WTC11 (cell line): ENCODE measurements at regions not wholly inside any gene's neighbourhood (a gene's known extent, or its start where the extent isn't known, plus 50 kb on each side); places are given as distances from the start of the nearest gene placed in this dataset.

ENCODE experiments used
- ATAC-seq: fragments of 200-7000 bp; cut with Tn5 transposase; 2 replicates; pipeline ENCODE4 v1.10.0; 2021; ENCODE audit warnings: mild to moderate bottlenecking, moderate library complexity
- CTCF ChIA-PET: fragments of 300-600 bp; sonication (Branson Sonifier 250); formaldehyde crosslinking; loops from one replicate; lab custom pipeline; 2021; ENCODE audit warnings: antibody characterized with exemption; lab: Charles Lee
- POLR2A ChIA-PET: fragments of 350-600 bp; sonication (Branson Sonifier 250); formaldehyde crosslinking; loops from one replicate; lab custom pipeline; 2021; ENCODE audit warnings: antibody characterized with exemption; lab: Charles Lee
- DNase-seq: peaks from one replicate; pipeline ENCODE4 v3.0.0; 2021; ENCODE audit warnings: low spot score
- H3K27ac Mint-ChIP-seq: 2 replicates; pipeline ENCODE4 v1.8.0; 2021; ENCODE audit warnings: mixed read lengths
- H3K27me3 Mint-ChIP-seq: 2 replicates; pipeline ENCODE4 v1.8.0; 2021; ENCODE audit warnings: low read depth, mild to moderate bottlenecking, moderate library complexity, mixed read lengths
- H3K36me3 Mint-ChIP-seq: 2 replicates; pipeline ENCODE4 v1.8.0; 2021; ENCODE audit warnings: mixed read lengths
- H3K4me1 Mint-ChIP-seq: 2 replicates; pipeline ENCODE4 v1.8.0; 2022; ENCODE audit warnings: mixed read lengths
- H3K4me3 Mint-ChIP-seq: 2 replicates; pipeline ENCODE4 v1.8.0; 2021; ENCODE audit warnings: mild to moderate bottlenecking, moderate library complexity, mixed read lengths
- H3K9me3 Mint-ChIP-seq: 2 replicates; pipeline ENCODE4 v1.8.0; 2021; ENCODE audit warnings: mixed read lengths
- FOXK1 ChIP-seq: sonication (generic); formaldehyde crosslinking; IDR thresholded peaks from 2 replicates; pipeline ENCODE4 v1.8.0; 2022; ENCODE audit warnings: mild to moderate bottlenecking, moderate library complexity, missing genetic modification reagents
- IRF2 ChIP-seq: sonication (generic); formaldehyde crosslinking; IDR thresholded peaks from 2 replicates; pipeline ENCODE4 v1.8.0; 2022; ENCODE audit warnings: low read depth, missing genetic modification reagents, borderline replicate concordance
- NFATC4 ChIP-seq: fragments of 250-450 bp; sonication (Bioruptor Pico); IDR thresholded peaks from 2 replicates; pipeline ENCODE4 v1.9.0; 2021; ENCODE audit warnings: mild to moderate bottlenecking
- NFYB ChIP-seq: sonication (generic); formaldehyde crosslinking; conservative IDR thresholded peaks from 2 replicates; pipeline ENCODE4 v1.8.0; 2022; ENCODE audit warnings: low read depth, missing genetic modification reagents
- NR1H2 ChIP-seq: sonication (generic); formaldehyde crosslinking; IDR thresholded peaks from 2 replicates; pipeline ENCODE4 v1.9.0; 2021; ENCODE audit warnings: mild to moderate bottlenecking, moderate library complexity, missing genetic modification reagents
- OVOL2 ChIP-seq: fragments of 250-450 bp; sonication (Bioruptor Pico); IDR thresholded peaks from 2 replicates; pipeline ENCODE4 v1.9.0; 2021; ENCODE audit warnings: mild to moderate bottlenecking, borderline replicate concordance
- RORB ChIP-seq: fragments of 250-450 bp; sonication (Bioruptor Pico); IDR thresholded peaks from 2 replicates; pipeline ENCODE4 v1.9.0; 2021; ENCODE audit warnings: mild to moderate bottlenecking
- SMAD4 ChIP-seq: sonication (generic); formaldehyde crosslinking; IDR thresholded peaks from 2 replicates; pipeline ENCODE4 v1.8.0; 2022; ENCODE audit warnings: mild to moderate bottlenecking, missing genetic modification reagents
- ZBTB21 ChIP-seq: sonication (generic); formaldehyde crosslinking; IDR thresholded peaks from 2 replicates; pipeline ENCODE4 v1.8.1; 2023; ENCODE audit warnings: mild to moderate bottlenecking, missing genetic modification reagents, borderline replicate concordance
- ZNF121 ChIP-seq: sonication (generic); formaldehyde crosslinking; IDR thresholded peaks from 2 replicates; pipeline ENCODE4 v1.8.0; 2023; ENCODE audit warnings: missing genetic modification reagents
- ZNF219 ChIP-seq: sonication (generic); formaldehyde crosslinking; IDR thresholded peaks from 2 replicates; pipeline ENCODE4 v1.8.0; 2023; ENCODE audit warnings: missing genetic modification reagents, mild to moderate bottlenecking, borderline replicate concordance
- TF ChIP-seq, protein P1 (sequence below): fragments of 200-600 bp; IDR thresholded peaks from 2 replicates; pipeline ENCODE4 v1.8.0; 2022; ENCODE audit warnings: antibody characterized with exemption
- TF ChIP-seq, protein P2 (sequence below): sonication (generic); formaldehyde crosslinking; IDR thresholded peaks from 2 replicates; pipeline ENCODE4 v1.8.1; 2022; ENCODE audit warnings: missing genetic modification reagents, borderline replicate concordance
- TF ChIP-seq, protein P3 (sequence below): fragments of 250-450 bp; sonication (Bioruptor Pico); IDR thresholded peaks from 2 replicates; pipeline ENCODE4 v1.9.0; 2021; ENCODE audit warnings: moderate library complexity, mild to moderate bottlenecking, inconsistent platforms, borderline replicate concordance
- TF ChIP-seq, protein P4 (sequence below): sonication (generic); formaldehyde crosslinking; IDR thresholded peaks from 2 replicates; pipeline ENCODE4 v1.8.1; 2023; ENCODE audit warnings: mild to moderate bottlenecking, missing genetic modification reagents
- TF ChIP-seq, protein P5 (sequence below): sonication (generic); formaldehyde crosslinking; IDR thresholded peaks from 2 replicates; pipeline ENCODE4 v1.8.0; 2022; ENCODE audit warnings: mild to moderate bottlenecking, missing genetic modification reagents
- TF ChIP-seq, protein P6 (sequence below): sonication (generic); formaldehyde crosslinking; conservative IDR thresholded peaks from 2 replicates; pipeline ENCODE4 v1.8.1; 2023; ENCODE audit warnings: mild to moderate bottlenecking, low read depth, missing genetic modification reagents, moderate library complexity
- TF ChIP-seq, protein P7 (sequence below): sonication (generic); formaldehyde crosslinking; IDR thresholded peaks from 2 replicates; pipeline ENCODE4 v1.8.0; 2022; ENCODE audit warnings: mild to moderate bottlenecking, missing genetic modification reagents
- TF ChIP-seq, protein P8 (sequence below): fragments of 250-450 bp; sonication (Bioruptor Pico); conservative IDR thresholded peaks from 2 replicates; pipeline ENCODE4 v1.9.0; 2021; ENCODE audit warnings: mild to moderate bottlenecking

DNA sequence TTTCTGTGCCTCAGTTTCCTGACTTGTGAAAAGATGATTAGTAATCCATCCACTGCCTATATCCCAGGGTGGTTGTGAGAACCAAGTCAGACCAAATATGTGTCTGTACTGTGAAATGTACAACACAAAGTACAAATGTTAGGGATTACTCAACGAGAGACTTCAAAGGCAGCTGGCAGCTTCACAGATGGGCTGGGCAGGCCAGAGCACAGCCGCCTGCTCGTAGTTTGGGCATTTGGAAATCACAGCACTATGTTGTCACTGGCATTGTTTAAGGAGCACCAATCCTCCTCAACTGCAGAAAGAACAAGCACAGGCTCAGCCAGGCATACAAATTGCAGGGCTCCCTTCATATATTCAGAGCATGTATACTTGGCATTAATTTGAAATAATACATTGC is 64.5 kb upstream of the C10orf90 start:
- ATAC-seq (no peak), DNase-seq (no peak)
- no peaks in the 10 kb centered on the region for H3K36me3 Mint-ChIP-seq
- no peak overlapping the region for H3K27ac Mint-ChIP-seq
- H3K27me3 Mint-ChIP-seq = no peaks in the 10 kb centered on the region
- ChIA-PET POLR2A (no interaction called here), CTCF (no interaction called here)
- no peak overlapping the region for H3K4me3 Mint-ChIP-seq
- H3K4me1 Mint-ChIP-seq = peaks cover 14% of the 10 kb centered on the region
- H3K9me3 Mint-ChIP-seq = no peaks in the 10 kb centered on the region
- TF ChIP-seq FOXK1 (CRISPR knock-in tag) (no peak), RORB (no peak), SMAD4 (CRISPR knock-in tag) (no peak), ZNF121 (CRISPR knock-in tag) (no peak), OVOL2 (CRISPR knock-in tag) (no peak), ZNF219 (CRISPR knock-in tag) (no peak), NFYB (CRISPR knock-in tag) (no peak), IRF2 (CRISPR knock-in tag) (no peak), ZBTB21 (CRISPR knock-in tag) (no peak)
- TF ChIP-seq, protein P1, sequence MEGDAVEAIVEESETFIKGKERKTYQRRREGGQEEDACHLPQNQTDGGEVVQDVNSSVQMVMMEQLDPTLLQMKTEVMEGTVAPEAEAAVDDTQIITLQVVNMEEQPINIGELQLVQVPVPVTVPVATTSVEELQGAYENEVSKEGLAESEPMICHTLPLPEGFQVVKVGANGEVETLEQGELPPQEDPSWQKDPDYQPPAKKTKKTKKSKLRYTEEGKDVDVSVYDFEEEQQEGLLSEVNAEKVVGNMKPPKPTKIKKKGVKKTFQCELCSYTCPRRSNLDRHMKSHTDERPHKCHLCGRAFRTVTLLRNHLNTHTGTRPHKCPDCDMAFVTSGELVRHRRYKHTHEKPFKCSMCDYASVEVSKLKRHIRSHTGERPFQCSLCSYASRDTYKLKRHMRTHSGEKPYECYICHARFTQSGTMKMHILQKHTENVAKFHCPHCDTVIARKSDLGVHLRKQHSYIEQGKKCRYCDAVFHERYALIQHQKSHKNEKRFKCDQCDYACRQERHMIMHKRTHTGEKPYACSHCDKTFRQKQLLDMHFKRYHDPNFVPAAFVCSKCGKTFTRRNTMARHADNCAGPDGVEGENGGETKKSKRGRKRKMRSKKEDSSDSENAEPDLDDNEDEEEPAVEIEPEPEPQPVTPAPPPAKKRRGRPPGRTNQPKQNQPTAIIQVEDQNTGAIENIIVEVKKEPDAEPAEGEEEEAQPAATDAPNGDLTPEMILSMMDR = no peak
- TF ChIP-seq, protein P2, sequence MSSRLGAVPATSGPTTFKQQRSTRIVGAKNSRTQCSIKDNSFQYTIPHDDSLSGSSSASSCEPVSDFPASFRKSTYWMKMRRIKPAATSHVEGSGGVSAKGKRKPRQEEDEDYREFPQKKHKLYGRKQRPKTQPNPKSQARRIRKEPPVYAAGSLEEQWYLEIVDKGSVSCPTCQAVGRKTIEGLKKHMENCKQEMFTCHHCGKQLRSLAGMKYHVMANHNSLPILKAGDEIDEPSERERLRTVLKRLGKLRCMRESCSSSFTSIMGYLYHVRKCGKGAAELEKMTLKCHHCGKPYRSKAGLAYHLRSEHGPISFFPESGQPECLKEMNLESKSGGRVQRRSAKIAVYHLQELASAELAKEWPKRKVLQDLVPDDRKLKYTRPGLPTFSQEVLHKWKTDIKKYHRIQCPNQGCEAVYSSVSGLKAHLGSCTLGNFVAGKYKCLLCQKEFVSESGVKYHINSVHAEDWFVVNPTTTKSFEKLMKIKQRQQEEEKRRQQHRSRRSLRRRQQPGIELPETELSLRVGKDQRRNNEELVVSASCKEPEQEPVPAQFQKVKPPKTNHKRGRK (CRISPR knock-in tag) = no peak
- TF ChIP-seq, protein P3, sequence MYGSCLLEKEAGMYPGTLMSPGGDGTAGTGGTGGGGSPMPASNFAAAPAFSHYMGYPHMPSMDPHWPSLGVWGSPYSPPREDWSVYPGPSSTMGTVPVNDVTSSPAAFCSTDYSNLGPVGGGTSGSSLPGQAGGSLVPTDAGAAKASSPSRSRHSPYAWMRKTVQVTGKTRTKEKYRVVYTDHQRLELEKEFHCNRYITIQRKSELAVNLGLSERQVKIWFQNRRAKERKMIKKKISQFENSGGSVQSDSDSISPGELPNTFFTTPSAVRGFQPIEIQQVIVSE (CRISPR knock-in tag) = no peak
- TF ChIP-seq, protein P4, sequence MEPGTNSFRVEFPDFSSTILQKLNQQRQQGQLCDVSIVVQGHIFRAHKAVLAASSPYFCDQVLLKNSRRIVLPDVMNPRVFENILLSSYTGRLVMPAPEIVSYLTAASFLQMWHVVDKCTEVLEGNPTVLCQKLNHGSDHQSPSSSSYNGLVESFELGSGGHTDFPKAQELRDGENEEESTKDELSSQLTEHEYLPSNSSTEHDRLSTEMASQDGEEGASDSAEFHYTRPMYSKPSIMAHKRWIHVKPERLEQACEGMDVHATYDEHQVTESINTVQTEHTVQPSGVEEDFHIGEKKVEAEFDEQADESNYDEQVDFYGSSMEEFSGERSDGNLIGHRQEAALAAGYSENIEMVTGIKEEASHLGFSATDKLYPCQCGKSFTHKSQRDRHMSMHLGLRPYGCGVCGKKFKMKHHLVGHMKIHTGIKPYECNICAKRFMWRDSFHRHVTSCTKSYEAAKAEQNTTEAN (CRISPR knock-in tag) = no peak

DNA sequence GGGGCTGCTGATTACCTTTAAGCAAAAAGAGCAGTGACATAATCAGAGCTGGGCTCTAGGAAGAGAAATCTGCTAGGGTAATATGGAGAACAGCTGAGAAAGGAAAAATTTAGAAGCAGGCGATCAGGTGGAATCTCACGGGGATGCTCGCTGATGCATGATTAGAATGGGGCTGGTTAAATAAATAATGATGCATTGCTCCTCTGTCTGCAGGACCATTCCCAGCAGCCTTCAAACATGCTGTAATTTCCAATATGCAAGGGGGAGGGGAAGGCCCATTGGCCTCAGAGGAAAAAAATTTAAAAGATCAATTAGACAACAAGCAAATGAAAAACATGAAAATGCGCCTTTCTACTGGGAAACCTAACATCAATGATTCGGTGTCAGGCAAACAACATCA is 65.6 kb upstream of the C10orf90 start:
- Mint-ChIP-seq H3K4me1 (peaks cover 14% of the 10 kb centered on the region), H3K27ac (no peak overlapping the region), H3K36me3 (no peaks in the 10 kb centered on the region)
- ATAC-seq = no peak
- CTCF ChIA-PET = interaction anchor here (1.2 kb wide), 1 partner anchor 12 kb away, joined by 3 read pairs; no protein-coding TSS in a partner anchor
- TF ChIP-seq, protein P5, sequence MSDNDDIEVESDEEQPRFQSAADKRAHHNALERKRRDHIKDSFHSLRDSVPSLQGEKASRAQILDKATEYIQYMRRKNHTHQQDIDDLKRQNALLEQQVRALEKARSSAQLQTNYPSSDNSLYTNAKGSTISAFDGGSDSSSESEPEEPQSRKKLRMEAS = no peak
- TF ChIP-seq NR1H2 (CRISPR knock-in tag) (no peak), NFATC4 (no peak)
- TF ChIP-seq, protein P6, sequence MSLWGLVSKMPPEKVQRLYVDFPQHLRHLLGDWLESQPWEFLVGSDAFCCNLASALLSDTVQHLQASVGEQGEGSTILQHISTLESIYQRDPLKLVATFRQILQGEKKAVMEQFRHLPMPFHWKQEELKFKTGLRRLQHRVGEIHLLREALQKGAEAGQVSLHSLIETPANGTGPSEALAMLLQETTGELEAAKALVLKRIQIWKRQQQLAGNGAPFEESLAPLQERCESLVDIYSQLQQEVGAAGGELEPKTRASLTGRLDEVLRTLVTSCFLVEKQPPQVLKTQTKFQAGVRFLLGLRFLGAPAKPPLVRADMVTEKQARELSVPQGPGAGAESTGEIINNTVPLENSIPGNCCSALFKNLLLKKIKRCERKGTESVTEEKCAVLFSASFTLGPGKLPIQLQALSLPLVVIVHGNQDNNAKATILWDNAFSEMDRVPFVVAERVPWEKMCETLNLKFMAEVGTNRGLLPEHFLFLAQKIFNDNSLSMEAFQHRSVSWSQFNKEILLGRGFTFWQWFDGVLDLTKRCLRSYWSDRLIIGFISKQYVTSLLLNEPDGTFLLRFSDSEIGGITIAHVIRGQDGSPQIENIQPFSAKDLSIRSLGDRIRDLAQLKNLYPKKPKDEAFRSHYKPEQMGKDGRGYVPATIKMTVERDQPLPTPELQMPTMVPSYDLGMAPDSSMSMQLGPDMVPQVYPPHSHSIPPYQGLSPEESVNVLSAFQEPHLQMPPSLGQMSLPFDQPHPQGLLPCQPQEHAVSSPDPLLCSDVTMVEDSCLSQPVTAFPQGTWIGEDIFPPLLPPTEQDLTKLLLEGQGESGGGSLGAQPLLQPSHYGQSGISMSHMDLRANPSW (CRISPR knock-in tag) = no peak
- TF ChIP-seq, protein P4 (CRISPR knock-in tag) = no peak
- TF ChIP-seq, protein P7, sequence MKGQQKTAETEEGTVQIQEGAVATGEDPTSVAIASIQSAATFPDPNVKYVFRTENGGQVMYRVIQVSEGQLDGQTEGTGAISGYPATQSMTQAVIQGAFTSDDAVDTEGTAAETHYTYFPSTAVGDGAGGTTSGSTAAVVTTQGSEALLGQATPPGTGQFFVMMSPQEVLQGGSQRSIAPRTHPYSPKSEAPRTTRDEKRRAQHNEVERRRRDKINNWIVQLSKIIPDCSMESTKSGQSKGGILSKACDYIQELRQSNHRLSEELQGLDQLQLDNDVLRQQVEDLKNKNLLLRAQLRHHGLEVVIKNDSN (CRISPR knock-in tag) = no peak
- TF ChIP-seq, protein P8, sequence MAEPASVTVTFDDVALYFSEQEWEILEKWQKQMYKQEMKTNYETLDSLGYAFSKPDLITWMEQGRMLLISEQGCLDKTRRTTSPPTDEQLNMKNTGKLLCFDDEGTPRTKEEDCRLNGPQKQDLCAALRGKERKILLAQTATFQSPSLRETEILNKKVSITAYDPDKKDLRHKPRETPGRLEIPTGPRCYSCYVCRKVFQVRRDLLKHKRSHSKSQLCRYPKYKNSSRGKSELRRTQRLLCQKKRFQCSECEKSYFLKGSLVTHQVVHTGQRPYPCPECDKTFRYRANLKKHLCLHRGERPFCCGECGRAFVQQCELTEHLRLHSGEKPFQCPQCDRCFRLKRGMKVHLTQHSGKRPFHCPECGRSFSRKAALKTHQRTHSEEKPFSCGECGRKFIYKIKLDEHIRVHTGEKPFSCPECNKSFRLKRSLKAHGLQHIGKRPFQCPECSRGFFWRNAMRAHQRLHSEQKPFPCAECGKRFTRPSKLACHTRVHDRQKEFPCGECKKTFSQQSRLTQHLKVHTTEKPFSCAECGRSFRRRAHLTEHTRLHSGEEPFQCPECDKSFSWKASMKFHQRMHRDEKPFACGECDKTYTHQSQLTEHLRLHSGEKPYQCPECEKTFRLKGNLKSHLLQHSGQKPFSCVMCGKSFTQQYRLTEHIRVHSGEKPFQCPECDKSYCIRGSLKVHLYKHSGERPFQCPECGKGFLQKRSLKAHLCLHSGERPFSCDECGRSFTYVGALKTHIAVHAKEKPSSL (CRISPR knock-in tag) = no peak
- TF ChIP-seq, all 79 proteins: peak for 0
- Mint-ChIP-seq H3K9me3 (no peaks in the 10 kb centered on the region), H3K27me3 (no peaks in the 10 kb centered on the region), H3K4me3 (no peak overlapping the region)
- no peak for DNase-seq
- POLR2A ChIA-PET = no interaction called here
